ENCODE measurements at regions not wholly inside any gene's neighbourhood (a gene's known extent, or its start where the extent isn't known, plus 50 kb on each side); places are given as distances from the start of the nearest gene placed in this dataset.

DNA sequence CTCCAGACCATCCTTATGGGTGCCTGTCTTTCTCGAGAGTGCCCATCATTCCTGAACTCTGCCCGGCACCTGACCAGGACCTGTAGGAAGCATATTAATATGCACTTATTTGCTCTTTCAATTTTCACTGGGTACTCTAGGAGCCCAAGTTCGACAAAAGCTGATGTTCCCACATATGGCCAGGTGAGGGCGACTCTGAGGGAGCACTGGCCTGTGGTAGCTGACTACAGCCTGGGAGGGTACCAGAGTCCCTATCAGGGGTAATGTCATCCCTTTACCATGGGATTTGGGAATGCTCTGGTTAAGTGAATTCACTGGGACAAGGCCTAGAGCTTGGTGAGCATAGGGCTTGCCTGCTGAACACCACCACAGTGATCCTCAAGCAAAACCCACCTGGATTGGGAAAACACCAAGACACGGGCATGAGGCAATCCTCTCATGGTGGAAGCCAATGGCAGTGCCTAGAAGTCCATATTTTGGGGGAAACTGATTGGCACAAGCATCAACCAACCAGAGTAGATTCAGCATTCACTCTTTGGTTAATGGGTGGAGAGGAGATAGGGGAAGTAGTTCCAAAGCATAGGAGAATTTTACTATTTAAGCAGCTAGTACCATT is 112.2 kb downstream of the MTX3 start:
- TF ChIP-seq, protein P1, sequence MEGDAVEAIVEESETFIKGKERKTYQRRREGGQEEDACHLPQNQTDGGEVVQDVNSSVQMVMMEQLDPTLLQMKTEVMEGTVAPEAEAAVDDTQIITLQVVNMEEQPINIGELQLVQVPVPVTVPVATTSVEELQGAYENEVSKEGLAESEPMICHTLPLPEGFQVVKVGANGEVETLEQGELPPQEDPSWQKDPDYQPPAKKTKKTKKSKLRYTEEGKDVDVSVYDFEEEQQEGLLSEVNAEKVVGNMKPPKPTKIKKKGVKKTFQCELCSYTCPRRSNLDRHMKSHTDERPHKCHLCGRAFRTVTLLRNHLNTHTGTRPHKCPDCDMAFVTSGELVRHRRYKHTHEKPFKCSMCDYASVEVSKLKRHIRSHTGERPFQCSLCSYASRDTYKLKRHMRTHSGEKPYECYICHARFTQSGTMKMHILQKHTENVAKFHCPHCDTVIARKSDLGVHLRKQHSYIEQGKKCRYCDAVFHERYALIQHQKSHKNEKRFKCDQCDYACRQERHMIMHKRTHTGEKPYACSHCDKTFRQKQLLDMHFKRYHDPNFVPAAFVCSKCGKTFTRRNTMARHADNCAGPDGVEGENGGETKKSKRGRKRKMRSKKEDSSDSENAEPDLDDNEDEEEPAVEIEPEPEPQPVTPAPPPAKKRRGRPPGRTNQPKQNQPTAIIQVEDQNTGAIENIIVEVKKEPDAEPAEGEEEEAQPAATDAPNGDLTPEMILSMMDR (IDR thresholded peaks at IDR 0.05), result no peak
- TF ChIP-seq EP300 (IDR thresholded peaks at IDR 0.05) (no peak), POLR2A (IDR thresholded peaks at IDR 0.05) (no peak)
